HG03460 (cell line): ENCODE measurements at regions not wholly inside any gene's neighbourhood (a gene's known extent, or its start where the extent isn't known, plus 50 kb on each side); places are given as distances from the start of the nearest gene placed in this dataset.
"Not testable (repeated sequence)": the region's sequence is repeated elsewhere in the genome, so short reads cannot be mapped to it uniquely, and the experiment has no call there.

Experiments used
- ATAC-seq: cut with Tn5 transposase; IDR thresholded peaks from one replicate; pipeline ENCODE4 v1.9.1; 2021; ENCODE audit not compliant: unreplicated experiment

DNA sequence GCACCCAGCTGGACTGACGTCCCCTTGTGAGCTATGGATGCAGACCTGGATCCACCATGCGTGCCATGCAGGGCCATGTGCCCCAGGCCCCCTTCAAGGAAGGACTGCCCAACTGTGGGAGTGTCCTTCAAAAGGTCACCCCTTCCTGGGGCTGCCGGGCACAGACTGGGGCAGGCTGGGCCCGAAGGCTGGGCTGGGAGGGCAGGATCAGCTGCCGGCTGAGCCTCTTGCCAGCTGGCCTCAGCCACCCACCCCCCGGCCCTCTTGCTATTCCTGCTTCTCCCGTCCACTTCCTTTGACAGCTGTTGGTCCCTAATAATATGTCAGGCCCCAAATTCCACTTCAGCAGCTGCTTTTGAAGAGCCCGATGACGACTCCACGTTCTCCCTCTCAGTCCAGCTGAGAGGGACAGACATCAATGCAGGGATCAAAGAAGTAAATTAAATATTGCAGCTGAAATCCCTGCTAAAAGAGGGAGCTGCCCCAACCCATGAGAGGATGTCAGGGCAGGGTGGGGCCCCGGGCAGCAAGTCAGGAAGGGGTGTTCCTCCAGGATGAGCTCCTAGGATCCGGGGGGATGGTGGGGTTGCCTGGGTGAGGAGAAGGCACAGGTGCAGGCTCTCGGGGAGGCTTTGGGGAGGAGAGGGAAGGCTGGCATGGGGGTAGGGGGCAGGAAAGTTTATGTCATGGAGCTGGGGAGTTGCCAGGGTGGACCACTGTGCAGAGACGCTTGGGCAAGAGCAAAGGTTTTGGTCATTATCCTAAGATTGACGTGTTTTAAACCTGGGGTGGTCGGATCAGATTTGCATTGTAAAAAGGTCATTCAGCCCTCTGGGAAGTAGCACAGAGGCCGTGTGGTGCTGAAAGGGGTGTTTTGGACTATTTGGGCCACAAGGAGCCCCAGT lies 185.0 kb downstream of the ANKRD60 start:
- ATAC-seq: no peak

DNA sequence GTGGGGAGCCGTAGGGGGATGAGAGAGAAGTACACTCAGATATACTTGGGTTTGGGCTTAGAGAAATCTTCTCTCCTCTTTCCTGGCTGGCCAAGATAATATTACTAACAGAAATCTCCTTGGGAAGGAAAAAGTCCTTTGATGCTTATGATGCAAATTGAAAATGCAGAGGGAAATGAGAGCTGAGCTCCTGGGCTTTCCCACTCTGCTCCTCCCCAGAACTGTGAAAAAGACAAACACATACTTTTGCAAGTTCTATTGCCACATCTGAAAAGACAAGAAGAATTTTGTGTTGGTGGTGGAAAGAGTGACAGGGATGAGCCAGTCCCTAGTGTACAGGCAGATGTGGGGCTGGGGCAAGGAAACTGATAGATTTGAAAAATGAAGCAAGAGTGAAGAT lies 185.9 kb downstream of the ANKRD60 start:
- ATAC-seq: no peak

DNA sequence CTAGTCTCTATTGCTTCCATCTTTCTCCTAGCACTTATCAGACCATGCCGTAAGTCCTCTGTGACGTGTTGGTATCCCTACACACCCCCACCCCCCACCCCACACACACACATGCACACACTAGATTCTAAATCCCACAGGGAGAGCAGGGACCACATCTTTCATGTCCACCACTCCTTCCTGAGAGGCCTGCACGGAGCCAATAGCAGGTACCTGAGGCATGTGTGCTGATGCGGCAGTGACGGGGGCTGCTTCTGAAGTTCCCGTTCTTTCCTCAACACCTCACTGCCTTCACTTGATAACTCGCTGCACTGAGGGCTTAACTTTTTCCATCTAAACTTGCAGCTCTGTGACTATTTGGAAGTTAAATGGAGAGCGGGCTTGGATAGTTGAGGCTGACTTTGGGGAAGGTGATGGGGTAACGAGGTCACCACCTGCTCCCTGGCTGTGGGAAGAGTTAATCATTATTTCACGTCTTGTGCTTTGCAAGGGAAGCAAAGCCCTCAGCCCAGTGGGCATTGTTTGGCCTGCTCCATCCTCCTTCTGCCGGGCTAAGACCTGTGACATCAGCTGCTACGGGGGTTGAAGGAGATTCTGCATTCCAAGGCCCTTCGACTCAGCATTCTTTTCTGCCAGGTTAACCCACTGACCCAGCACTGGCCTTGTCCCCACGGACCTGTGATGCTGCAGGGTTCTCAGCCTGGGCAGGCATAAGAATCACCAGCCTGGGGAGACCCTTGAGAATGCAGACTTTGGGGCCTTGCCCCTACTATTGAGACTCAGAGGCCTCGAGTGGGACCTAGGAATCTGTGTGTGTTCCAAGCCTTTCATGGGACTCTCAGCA lies 187.8 kb downstream of the ANKRD60 start:
- ATAC-seq: no peak

DNA sequence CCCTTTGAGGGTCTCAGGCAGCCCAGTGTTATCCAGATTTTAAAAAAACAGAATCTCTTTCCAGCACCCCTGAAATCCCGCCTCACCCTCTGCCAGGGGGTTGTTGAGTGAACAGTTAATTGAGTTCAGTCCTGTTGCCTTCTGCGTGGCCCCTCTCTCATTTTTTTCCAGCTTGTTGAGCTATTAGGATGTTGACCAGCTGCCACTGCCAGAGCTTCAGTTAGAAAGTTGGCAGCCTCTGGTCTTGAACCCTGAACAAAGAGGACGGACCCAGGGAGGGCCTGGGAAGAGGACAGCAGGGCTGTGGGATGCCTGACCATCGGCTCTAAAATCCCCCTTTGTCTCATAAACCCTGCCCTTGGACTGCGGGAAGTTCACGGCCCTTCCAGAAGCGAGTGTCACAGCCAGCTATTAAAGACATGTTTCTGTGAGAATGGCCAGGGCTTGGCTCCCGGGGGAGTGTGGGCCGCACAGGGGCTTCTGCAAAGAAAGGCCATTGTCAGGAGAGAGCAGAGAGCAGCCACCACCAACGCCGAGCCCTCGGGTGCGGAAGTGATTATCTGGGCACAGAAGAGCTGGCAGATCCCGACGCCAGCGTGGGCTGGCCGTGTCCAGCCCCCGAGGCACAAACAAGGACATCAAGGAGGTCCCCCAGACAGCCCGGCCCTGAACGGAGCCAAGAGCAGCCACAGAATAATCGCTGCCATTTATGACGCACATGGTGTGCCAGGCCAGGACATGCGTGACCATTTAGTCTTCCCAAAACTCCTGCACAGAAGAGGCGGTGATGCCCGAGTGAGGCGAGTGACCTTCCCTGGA lies 189.0 kb downstream of the ANKRD60 start:
- no peak for ATAC-seq

DNA sequence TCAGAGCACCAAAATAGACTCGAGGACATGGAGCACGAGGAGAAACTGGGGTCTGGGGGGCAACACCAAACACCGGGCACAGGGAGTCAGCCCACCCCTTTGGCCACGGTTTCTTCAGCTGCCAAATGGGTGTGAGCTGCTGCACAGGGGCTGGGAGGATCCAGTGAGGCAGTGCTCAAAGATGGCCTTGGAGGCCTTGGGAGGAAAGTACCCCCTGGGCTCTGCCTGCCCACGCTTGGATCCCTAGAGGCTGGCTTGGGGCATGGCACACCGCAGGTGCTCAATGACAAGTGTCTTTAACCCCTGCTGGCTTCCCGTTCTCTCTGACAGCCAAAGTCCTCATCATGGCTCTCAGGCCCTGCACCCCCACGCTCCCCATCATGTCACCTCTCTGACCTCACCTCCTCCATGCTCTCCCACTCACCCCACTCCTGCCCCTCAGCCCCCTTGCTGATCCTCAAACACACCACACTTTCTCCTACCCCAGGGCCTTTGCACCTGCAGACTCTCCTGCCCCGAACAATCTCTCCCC lies 190.3 kb downstream of the ANKRD60 start:
- no peak for ATAC-seq

DNA sequence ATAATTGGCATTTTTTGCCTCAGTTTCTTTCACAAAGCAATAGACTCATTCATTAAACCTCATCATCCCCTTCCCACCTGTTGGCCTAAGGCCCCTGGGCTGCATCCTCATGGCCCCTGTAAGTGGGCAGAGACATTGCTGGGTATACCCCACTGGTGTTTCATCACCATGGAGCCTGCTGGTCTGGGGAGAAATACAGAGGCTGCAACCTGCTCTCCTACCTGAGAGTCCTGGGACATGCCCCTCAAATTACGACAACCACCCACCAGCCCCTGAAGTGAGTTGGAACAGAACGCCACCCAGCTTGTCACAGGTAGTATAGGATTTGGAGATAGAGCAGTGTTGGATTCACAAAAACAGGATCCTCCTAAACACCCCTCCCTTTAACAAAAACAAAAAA lies 190.8 kb downstream of the ANKRD60 start:
- no peak for ATAC-seq

DNA sequence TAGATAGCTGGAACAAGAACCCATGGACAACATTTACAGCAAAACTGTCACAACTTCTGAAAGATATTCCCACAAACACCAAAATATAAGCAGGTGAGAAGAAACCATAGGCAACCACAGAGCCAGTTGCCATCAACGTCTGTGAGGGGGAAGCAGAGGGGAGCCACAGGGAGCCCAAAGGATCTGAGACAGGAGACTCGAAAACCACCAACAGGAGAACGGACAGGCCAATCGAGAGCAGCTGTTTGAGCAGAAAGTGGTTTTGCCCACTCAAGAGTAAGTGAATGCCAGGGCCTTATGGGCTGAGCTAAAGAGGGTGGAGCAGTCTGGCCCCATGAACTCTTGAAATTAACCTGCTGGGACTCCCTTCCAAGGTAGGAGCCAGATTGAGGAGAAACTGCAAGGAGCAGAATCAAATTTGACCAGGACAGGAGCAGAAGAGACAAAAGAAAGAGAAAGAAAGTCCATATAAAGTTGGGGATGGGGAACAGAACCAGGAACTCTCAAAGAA lies 195.4 kb downstream of the ANKRD60 start:
- ATAC-seq: no peak

DNA sequence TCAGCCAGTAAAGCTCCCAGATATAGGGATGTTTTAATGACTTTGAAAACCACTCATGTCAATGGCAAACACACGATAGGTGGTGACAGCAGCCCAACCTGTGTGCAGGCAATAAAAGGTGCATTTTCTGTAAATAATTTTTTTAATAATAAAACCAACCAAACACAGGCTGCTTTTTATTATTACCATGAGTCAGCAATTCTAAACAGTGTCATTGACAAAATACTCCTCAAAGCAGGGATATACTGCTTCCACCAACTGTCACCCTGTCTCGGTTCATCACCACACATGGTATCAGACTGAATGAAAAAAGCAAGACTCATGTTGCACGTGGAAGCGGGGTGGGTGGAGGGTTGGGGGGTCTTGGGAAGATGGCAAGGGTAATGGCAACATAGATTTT lies 195.9 kb downstream of the ANKRD60 start:
- ATAC-seq: no peak

DNA sequence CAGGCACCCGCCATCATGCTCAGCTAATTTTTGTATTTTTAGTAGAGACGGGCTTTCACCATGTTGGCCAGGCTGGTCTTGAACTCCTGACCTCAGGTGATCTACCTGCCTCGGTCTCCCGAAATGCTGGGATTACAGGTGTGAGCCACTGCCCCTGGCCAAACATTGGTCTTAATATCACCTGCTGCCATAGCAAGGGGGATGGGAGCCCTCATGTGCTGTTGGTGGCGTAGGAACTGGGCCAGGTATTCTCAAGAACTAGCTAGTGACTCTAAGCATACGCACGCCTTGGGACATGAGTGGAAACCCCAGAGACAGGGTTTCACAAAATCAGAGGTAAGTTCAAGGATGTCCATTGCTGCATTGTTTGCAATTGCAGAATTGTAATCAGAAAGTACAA lies 197.1 kb downstream of the ANKRD60 start:
- ATAC-seq: not testable (repeated sequence)

DNA sequence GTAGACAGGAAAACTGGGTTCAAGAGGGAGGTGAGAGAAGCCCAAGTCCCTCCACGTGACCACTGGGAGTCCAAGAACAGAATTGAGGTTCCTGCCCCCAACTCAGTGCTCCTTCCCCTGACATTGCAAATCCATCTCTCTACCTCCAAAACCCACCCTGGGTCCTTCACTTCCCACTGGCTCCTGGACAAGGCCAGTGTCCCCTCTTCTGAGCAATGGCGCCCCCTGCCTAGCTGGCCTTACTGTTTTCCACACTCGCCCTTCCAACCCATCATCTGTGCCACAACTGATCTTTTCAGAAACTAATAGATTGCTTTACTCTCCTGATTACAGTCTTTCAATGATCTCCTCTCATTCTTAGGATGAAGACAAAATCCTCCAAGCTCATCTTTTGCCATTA lies 200.3 kb downstream of the ANKRD60 start:
- no peak for ATAC-seq

DNA sequence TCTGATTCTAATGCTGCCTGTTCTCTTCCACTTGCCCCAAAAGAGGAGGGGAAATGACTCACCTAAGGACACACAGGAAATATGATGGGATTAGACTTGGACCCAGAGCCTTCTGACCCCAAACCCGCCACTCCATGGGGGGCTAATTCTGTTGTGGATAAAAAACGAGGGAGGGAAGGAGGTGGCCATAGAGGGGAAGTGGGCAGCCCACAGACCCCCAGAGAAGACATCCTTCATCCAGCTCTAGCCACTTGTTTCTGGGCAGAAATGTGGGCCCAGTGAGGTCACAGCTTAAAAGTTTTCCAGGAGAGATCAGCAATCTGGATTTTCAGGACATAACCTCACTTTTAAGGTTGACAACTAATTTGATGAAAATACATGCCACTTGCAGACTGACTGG lies 202.1 kb downstream of the ANKRD60 start:
- no peak for ATAC-seq

DNA sequence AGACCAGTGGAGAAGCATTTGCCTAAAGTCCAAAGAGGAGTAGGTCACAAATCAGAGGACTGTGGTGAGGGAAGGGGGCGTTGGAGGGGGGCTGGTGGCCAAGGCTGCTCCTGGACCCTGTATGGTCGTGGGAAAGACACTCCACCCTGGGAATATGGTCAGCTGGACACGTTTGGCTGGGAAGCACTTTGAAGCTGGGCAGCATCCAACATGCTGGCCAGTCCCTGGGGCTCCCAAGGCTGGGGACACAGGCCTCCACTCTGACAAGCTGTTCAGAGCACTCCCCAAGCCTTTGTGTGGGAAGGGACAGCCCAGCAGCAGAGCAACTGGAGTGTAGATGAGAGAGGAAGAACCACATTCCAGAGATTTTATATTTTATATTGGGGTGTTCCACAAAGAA lies 203.2 kb downstream of the ANKRD60 start:
- no peak for ATAC-seq

DNA sequence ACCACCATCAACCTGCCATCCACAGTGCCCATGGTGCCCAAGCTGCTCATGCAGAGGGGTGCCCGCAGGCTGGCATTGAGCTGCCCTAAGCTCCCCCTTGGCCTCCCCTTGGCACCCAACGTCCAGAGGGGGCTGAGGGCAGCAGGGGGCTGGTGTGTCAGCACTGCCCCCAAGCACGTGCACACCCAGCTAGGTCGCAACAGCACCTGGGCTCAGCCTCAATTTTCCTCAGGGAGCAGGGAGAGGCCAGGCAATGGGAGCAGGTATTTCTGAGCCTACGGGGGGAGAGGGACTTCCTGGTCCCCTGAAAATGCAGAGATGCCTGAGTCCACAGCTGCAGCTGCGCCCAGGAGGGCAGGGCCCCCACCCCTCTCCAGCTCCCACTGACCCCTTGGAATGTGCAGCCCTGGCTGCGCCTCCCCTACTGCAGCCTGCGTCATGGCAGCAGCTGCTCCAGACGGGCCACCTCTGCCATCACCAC lies 204.2 kb downstream of the ANKRD60 start:
- no peak for ATAC-seq

DNA sequence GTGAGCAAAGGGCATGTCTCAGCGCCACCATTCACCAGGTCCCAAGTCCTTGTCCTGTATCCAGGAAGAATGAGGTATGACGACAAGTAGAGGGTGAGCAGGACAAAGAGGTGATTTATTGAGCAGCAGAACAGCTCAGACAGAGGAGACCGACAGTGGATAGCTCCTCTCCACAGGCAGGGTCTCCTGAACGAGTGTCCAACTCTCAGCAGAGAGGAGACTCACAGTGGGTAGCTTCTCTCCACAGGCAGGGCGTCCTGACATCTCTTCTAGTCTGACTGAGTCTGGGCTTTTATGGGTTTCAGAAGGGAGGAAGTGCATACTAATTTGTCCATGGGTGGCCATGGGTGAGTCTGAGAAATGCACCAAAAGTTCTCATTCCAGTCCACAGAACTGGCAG lies 204.7 kb downstream of the ANKRD60 start:
- ATAC-seq: no peak

DNA sequence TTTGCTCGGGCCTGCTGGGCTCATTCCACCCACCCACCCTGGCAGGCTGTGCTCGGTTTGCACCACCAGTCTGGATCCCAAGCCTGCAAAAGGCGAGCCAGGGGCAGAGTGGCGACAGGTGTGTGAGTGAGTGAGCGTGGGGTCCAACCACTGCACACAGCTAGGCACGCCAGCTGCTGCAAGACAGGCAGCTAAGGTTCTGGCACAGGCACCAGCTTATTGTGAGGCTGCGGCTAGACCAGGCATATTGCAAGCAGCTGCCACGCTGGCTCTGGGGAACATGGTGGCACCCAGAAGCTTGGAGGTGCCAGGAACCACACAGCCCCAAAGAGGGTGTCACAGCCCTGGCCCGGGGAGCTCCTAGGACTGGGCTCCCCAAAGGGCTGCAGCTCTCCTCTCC lies 205.1 kb downstream of the ANKRD60 start:
- no peak for ATAC-seq

DNA sequence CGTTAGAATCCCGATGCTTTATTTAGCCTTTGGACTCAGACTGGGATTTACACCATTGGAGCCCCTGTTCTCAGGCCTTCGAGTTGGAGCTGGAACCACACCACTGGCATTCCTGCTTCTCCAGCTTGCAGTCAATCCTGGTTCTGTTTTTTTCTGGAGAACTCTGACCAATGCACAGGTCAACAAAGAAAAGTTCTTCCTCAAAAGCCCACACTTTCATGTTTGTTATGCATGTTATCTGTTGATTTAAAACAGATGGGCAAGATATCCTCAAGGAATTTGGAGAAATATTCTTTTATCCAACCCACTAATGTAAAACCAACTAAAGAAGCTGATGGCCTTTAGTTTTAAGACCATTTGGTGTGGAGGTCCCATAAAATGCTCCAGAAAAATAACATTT lies 205.7 kb downstream of the ANKRD60 start:
- ATAC-seq: no peak

DNA sequence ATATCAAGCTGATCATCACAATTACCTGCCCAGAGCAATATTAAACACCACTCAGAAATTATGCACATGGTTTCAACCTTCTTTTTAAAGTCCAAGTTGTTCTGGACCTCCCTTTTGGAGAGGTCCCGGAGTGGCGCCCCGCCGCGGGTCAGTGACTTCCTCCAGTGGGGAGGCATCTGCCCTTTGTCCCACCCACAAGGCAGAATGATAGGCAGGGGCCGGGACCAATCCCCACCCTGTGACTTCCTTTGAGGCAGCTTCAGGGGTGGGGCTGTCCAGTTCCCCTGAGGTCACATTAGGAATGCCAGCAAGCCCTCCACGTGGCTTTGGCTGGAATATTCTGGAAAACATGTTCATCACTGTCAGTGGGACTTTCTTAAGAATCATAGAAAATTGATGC lies 207.0 kb downstream of the ANKRD60 start:
- no peak for ATAC-seq

DNA sequence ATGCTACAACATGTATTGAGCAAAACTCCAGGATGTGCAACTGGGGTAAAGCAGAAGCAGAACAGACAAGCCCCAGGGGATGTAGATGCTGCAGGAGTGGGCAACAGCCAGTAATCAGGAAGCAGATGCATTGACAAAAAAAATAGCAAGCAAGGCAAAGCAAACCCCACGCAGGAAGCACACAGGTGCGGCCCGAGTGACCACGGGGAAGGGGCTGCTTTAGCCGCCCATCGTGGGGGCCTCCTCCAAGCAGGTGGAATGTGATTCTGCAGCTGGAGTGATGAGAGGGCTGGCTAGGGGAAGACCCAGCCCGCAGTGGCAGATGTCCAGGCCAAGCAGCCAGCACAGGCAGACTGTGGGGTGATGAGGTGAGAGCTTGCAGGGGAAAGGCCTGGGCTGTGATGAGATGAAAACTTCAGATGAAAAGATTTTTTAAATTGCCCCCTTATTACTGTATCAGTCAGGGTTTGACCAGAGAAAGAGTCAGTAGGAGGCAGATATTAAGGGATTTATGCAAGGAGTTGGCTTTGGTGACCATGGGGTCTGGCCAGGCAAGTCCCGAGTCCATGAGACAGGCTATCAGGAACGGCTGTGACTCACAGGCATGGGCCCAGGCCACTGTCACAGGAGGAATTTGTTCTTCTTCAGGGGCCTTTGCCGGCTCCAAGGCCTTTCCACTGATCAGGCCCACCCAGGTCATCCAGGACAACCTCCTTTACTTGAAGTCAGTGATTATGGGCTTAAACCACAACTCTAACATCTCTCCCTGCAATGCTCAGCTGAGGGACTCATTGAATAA lies 207.6 kb downstream of the ANKRD60 start:
- no peak for ATAC-seq

DNA sequence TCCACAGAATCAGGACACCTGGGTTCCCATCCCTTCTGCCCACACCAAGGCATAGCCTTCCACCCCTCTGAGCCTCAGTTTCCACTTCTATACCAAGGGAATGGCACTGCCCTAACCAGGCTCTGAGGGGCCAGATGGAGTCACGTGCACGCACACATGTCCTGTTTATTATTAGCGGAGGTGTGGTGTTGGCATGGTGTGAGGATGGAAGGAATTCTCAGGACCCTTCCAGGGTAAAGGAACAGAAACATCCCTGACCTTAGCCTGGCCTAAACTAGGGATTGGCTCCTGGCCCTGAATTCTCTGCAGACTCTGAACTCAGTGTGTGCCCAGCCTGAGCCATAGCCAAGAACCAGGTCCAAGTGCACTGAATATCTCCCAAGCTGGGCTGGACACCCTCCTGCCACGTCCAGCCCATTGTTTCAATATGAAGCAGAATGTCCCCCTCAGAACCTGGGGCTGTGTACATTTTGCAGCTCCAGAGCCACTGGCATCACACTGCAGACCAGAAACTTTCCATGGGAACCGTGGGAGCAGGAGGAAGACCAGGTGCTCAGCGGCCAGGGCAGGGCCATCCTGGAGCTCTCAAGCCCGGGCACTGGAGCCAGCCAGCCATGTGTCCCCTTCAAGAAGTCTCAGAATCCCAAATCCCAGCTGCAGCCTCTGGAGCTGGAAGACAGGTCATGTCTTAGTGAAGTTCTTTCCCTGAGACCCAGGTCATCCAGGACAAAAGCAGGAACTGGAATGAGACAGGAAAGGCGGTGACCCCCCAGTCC lies 208.4 kb downstream of the ANKRD60 start:
- no peak for ATAC-seq
